GM12891 (cell line): ENCODE measurements at regions not wholly inside any gene's neighbourhood (a gene's known extent, or its start where the extent isn't known, plus 50 kb on each side); places are given as distances from the start of the nearest gene placed in this dataset.

Experiments
- POLR2A ChIP-seq: IDR thresholded peaks from 2 replicates; pipeline ENCODE4 v1.6.1; 2011; ENCODE audit warnings: low read depth, low read length, control low read depth
- POLR2AphosphoS5 ChIP-seq: IDR thresholded peaks from 2 replicates; pipeline ENCODE4 v1.6.1; 2011; ENCODE audit warnings: low read depth, low read length, control low read depth
- POU2F2 ChIP-seq: IDR thresholded peaks from 2 replicates; pipeline ENCODE4 v1.6.1; 2011; ENCODE audit warnings: low read depth, mild to moderate bottlenecking, control low read depth, low read length, moderate library complexity
- SPI1 ChIP-seq: IDR thresholded peaks from 2 replicates; pipeline ENCODE4 v1.6.1; 2011; ENCODE audit warnings: low read depth, low read length, control low read depth
- TAF1 ChIP-seq: IDR thresholded peaks from 2 replicates; pipeline ENCODE4 v1.6.1; 2011; ENCODE audit warnings: low read depth, low read length, control low read depth

DNA sequence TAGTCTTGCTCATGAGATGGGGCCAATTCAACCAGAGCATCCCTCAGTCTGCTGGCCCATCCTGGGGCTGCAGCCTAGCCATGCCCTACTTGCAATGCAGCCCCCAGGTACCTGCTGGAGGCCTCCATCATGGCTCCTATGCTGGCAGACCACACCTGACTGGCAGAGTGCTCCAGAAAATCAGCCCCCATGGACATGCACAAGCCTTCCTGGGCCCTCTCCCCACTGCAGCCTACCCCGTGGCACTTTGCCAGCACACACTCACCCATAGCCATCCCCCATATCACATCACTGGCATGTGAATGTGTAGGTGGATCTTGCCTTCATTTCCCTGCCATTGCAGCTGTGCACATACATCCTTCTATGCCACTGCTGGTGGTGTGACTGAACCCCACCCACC is 381.8 kb downstream of the UBE2NL start:
- TF ChIP-seq POLR2A (no peak), POLR2AphosphoS5 (no peak), TAF1 (no peak), SPI1 (no peak), POU2F2 (no peak)
